Neural progenitor cell (in vitro differentiated cells): ENCODE measurements at regions not wholly inside any gene's neighbourhood (a gene's known extent, or its start where the extent isn't known, plus 50 kb on each side); places are given as distances from the start of the nearest gene placed in this dataset.

Experiments used
- EZH2 ChIP-seq: fragments of 200-600 bp; sonication (generic); IDR thresholded peaks from 2 replicates; pipeline ENCODE4 v1.6.1; 2017; ENCODE audit warnings: antibody characterized with exemption, mild to moderate bottlenecking, moderate library complexity
- TF ChIP-seq, protein P1 (sequence below): fragments of 200-600 bp; sonication (generic); IDR thresholded peaks from 2 replicates; pipeline ENCODE4 v1.5.1; 2017; ENCODE audit warnings: antibody characterized with exemption, mild to moderate bottlenecking

- TF ChIP-seq, protein P1, sequence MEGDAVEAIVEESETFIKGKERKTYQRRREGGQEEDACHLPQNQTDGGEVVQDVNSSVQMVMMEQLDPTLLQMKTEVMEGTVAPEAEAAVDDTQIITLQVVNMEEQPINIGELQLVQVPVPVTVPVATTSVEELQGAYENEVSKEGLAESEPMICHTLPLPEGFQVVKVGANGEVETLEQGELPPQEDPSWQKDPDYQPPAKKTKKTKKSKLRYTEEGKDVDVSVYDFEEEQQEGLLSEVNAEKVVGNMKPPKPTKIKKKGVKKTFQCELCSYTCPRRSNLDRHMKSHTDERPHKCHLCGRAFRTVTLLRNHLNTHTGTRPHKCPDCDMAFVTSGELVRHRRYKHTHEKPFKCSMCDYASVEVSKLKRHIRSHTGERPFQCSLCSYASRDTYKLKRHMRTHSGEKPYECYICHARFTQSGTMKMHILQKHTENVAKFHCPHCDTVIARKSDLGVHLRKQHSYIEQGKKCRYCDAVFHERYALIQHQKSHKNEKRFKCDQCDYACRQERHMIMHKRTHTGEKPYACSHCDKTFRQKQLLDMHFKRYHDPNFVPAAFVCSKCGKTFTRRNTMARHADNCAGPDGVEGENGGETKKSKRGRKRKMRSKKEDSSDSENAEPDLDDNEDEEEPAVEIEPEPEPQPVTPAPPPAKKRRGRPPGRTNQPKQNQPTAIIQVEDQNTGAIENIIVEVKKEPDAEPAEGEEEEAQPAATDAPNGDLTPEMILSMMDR: no peak
- no peak for TF ChIP-seq EZH2
Measured at GRCh38 chr16:62933929-62934328, 897.7 kb upstream of the CDH8 start.
